IMR-90 (cell line): ENCODE measurements at regions not wholly inside any gene's neighbourhood (a gene's known extent, or its start where the extent isn't known, plus 50 kb on each side); places are given as distances from the start of the nearest gene placed in this dataset.

Experiments used
- BHLHE40 ChIP-seq: fragments of 150-350 bp; IDR thresholded peaks from 2 replicates; pipeline ENCODE4 v1.6.1; 2016; ENCODE audit warnings: mild to moderate bottlenecking, low read depth, low read length
- POLR2A ChIP-seq: IDR thresholded peaks from 2 replicates; pipeline ENCODE4 v1.6.1; 2012; ENCODE audit warnings: mild to moderate bottlenecking, low read depth, low read length
- RCOR1 ChIP-seq: IDR thresholded peaks from 2 replicates; pipeline ENCODE4 v1.6.1; 2012; ENCODE audit warnings: mild to moderate bottlenecking, low read length, improper control_type of control experiment; ENCODE audit not compliant: insufficient replicate concordance
- TF ChIP-seq, protein P1 (sequence below): conservative IDR thresholded peaks from 2 replicates; pipeline ENCODE4 v1.5.1; 2012; ENCODE audit warnings: mild to moderate bottlenecking, low read depth, low read length, improper control_type of control experiment
- TF ChIP-seq, protein P2 (sequence below): fragments of 150-350 bp; IDR thresholded peaks from 2 replicates; pipeline ENCODE4 v1.6.1; 2017; ENCODE audit warnings: mild to moderate bottlenecking, antibody characterized with exemption, low read length, low read depth

DNA sequence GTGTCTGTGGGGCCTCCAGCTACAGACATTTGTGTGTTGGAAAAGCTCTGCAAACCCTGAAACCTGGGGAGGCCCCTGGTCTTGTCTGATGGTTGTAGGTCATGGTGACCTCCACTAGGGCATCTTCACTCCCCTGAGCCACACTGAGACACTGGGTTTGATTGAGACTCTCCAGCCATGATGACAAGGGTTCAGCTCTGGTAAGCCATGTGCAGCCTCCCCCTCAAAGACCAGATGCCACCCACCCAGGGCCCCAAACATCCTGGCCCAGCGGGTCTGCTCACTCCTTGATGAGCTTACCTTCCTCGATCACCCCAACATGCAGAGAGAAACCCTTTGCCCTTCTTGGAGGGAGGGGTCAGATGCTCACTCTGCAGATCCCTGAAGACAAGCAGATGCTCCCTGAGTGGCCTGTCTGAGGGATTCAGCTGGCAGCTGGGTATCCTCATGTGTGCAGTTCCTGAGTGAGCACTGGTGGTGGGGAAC lies 101.6 kb downstream of the METRNL start:
- TF ChIP-seq, protein P1, sequence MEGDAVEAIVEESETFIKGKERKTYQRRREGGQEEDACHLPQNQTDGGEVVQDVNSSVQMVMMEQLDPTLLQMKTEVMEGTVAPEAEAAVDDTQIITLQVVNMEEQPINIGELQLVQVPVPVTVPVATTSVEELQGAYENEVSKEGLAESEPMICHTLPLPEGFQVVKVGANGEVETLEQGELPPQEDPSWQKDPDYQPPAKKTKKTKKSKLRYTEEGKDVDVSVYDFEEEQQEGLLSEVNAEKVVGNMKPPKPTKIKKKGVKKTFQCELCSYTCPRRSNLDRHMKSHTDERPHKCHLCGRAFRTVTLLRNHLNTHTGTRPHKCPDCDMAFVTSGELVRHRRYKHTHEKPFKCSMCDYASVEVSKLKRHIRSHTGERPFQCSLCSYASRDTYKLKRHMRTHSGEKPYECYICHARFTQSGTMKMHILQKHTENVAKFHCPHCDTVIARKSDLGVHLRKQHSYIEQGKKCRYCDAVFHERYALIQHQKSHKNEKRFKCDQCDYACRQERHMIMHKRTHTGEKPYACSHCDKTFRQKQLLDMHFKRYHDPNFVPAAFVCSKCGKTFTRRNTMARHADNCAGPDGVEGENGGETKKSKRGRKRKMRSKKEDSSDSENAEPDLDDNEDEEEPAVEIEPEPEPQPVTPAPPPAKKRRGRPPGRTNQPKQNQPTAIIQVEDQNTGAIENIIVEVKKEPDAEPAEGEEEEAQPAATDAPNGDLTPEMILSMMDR = no peak
- TF ChIP-seq POLR2A (no peak), BHLHE40 (no peak), RCOR1 (no peak)
- TF ChIP-seq, protein P2, sequence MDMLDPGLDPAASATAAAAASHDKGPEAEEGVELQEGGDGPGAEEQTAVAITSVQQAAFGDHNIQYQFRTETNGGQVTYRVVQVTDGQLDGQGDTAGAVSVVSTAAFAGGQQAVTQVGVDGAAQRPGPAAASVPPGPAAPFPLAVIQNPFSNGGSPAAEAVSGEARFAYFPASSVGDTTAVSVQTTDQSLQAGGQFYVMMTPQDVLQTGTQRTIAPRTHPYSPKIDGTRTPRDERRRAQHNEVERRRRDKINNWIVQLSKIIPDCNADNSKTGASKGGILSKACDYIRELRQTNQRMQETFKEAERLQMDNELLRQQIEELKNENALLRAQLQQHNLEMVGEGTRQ = no peak
